HT-29 (cell line): ENCODE measurements at regions not wholly inside any gene's neighbourhood (a gene's known extent, or its start where the extent isn't known, plus 50 kb on each side); places are given as distances from the start of the nearest gene placed in this dataset.

Source experiments
- DNase-seq: peaks from one replicate; pipeline ENCODE4 v3.0.0-alpha.2; 2015; ENCODE audit warnings: low spot score

DNA sequence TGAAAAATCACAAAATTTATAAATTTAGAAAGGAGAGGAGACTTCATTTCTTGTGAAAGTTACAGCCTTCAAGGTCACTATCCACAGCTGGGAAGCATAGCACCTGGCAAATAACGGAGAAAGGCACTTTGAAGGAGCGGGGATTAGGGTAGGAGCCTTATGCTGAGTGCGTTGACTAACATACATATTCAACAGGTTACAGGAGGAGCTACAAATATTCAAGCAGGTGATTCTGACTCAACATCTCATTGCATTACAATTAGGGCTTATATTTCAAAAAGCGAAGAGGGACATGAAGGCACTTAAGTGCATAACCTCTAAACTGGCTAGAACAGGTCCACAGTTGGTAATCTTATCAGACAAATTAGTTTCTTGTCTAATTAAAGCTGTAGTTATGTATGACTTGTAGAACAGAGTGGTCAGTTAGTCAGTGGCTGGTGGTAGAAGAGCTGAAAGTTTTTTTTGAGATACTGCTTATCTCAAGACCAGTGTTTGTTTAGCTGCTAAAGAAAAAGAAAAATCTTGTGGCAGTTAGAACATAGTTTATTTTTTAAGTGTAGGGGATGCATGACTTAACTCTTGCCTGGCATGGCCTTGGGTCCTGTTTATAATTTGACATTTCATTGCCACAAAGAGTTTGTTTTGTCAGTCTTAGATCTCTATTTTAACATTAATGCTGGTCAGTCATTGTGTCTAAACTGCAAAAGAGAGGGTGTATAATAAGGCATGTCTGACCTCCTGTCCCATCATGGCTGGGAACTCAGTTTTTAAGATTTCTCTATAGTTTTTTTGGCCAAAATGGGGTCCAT, 311.5 kb downstream of the DUSP10 start:
- DNase-seq: no peak

DNA sequence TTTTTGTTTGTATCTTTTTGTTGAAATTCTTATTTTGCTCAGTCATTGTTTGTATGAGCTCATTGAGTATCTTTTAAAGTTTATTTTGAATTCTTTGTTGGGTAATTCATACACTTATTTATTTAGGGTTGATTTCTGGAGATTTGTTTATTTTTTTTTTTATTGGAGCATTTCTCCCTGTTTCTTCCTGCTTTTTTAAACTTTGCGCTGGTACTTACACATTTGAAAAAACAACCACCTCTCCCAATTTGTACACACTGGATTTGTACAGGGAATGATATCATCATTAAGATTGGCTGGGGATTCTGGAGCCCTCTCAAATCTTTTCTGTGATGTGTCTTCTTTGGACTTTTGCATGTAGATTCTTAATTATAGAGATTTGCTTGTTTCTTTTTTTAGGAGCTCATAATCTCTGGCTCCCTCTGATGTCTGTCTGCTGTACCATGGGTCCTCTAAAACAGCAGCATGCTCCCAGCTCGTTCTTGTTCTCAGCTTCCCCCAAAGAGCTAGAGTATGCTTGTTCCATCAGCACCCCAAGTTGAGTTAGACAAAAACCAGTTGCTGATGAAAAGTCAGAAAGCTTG, 310.7 kb downstream of the DUSP10 start:
- no peak for DNase-seq

DNA sequence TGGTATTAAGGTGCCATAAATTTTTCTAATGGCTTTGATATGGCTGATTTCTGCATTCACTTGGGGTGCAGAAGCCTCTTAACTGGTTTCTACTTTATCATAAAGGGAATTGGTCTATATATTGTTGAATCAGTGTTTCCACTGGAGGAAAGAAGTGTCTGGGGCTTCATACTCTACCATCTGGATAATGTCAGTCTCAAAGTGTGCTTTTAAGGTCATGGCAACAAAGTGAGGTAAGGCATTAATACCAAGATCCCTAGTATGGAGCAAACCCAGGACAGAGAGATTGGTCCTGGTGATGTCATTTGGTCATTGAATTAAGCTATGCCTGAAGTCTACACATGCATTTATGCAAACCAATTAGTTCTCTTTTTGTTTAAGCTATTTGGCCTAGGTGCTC, 309.9 kb downstream of the DUSP10 start:
- DNase-seq: no peak

DNA sequence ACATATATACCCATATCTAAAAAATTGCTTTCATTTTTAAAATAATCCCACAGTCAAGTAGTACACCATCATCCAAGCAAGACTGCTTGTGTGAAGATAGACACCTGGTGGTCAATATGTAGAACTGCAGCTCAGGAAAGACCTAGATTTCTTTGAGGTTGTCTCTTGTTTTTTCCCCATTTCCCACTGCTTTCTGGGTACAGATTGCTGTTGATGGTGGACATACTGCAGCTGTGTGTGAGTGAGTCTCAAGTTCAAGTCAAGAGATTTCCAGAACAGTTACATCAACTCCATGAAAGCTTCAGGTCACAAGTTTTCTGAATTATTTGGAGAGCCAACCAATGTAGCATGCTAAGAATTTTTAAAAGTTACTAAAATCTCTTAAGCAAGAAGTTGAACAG, 306.4 kb downstream of the DUSP10 start:
- DNase-seq: peak; percentile 31

DNA sequence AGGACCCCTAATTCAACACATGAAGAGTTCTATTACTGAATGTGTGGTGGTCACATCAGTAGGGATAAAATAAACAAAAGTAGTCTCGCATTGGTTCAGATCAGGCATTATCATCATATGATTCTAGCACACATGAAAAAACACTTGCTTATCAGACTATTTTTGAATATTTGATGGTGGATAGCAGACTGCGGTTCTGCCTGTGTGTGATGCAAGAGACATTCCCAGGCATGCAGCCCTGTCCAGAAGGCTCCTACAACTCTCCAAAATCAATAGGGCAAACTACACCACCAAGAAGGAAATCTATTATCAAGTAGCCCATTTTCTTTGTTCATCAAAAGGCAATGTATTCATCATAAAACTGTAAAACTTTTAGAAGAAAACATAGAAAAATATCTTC, 304.7 kb downstream of the DUSP10 start:
- DNase-seq: no peak

DNA sequence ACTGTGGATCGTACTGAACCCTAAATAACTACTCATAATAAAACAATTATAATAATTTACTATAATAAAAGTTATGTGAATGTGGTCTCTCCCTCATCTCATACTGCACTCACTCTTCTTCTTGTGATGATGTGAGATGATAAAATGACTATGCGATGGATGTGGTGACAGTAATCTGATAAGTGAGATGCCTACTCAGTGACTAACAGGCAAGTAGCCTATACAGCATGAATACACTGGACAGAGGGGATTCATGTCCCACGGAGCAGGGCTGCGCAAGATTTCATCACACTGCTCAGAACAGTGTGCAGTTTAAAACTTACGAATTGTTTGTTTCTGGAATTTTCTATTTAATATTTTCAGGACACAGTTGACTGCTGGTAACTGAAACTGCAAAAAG, 304.0 kb downstream of the DUSP10 start:
- DNase-seq: no peak

DNA sequence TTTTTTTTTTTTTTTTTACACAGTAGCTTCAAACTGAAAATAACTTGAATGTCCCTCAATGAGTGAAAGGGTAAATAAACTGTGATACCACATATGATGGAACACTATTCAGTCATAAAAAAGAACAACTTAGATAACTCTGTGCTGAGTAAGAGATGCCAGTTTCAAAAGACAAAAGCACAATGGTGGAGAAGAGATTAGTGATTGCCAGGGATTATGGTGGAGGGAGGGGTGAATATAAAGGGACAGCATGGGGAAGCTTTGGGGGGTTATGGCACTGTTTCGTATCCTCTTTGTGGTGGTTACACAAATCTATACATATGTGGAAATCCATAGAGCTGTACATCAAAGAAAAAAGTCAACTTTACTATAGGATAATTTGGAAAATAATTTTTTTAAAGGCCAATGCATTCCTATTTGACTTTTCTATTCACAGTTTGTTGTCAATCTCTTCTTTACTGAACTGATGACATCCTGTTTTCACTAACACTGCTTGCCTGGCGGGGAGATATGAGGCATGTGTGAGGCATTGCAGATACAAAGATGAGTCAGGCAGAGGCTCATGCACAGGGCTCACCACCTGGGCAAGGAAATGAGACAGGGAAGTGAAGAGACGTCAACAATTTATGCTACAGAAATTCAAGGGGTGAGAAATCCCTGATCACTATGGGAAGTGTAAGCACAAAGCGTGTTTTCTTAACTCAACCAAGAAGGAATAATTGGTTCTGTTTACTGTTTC, 302.7 kb downstream of the DUSP10 start:
- peak; percentile 4 for DNase-seq

DNA sequence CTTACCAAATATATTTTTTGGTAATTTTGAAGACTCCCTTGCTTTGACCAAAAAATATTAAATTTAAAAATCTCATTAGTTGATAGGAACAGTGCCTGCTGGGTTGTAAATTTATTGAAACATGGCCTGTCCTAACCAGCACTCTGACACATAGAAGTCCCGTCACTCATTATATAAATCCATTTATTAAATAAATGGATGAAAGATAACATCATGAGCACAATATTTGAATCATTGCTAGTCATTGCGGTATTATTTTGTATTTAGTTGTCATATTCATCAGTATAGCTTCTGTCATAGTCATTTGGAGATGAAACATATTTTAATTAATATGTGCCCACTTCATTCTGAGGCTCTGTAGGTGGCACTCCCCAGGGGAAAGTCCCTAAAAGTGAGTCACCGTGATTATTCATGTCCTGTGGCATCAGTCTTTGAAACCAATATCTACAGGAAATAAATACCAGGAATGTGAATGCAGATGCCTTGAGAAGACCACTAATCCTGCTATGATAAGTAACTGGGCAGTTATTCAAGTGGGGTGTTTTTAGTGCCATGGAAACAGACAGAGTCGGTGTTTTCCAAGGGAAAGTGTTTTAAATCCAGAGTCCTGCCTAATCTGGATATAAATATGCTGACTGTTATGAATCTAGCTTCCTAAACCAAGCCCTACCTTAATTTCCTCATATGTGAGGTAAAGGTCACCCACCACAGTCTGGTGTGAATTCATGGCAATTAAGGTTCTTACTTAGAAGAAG, 302.0 kb downstream of the DUSP10 start:
- DNase-seq: peak; percentile 44

DNA sequence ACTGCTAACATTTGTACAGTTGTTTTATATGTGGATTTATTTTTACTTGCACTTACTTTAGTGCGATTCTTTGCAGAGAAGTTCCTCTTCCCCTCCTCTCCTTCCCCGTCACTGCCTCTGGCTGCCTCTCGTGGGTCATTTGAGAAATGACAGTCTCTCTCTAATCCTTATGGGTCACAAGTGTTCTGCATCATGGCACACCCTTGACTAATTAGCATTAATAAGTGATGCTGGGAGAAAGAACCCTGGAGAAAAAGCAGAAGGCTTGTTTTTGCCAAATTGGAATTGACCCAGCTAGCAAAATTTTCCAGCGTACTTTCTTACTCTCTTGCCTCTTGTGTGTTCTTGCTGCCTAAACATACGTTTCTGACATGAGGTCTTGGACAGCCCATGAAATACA, 301.2 kb downstream of the DUSP10 start:
- no peak for DNase-seq

DNA sequence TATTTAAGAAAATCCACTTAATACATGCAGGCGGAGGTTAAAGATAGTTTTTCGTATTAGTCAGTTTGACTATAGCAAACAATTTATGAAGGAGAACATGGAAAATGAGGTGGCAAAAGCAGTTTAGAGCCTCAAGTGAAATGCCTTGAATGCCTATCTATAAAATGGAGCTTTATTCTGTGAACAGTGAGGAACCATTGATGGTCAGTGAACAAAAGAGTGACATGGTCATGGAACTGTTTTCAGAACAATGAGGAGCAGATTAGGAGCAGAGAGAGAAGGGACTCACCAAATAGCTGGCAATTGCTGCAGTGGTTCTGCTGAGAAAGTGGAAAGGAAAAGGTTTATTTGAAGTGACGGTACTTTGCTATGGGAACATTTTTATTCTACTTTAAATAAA, 299.8 kb downstream of the DUSP10 start:
- no peak for DNase-seq

DNA sequence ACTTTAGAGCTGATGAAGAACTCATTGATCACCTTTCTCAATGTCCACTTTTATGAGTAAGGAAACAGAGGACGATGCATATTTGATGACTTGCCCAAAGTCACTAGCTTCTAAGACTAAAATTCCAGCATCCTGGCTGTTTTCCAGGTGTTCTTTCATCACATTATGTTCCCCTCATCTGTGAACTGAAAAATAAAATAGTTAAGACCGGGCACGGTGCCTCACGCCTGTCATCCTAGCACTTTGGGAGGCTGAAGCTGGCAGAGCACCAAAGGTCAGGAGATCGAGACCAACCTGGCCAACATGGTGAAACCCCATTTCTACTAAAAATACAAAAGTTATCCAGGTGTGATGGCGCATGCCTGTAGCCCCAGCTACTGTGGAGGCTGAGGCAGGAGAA, 297.5 kb downstream of the DUSP10 start:
- no peak for DNase-seq

DNA sequence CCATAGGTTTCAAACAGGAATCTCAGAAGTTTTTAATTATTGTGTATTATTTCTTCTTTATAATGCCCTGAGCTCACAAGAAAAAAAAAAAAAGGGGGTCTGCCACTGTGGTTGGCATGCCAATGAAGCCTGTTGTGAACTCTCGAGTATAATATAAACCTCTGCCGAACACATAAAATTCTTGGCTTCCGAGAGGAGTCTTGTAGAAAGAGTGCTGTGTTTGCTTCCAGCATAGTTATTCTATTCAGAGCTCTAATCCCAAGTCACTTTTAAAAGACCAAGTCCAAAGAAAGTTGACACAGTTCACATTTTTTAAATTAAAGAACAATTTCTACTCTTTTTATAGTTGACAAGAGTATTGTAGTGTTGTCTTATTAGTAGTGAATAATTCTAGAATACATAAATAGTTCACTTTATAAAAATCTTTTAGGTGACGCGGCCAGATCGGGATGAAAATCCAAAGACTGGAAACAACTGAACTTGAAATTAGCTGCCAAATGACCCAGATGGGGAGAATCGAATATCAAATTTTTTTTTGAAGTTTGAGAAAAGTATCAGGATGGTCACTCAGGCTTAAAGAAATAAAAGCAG, 293.2 kb downstream of the DUSP10 start:
- DNase-seq: no peak

DNA sequence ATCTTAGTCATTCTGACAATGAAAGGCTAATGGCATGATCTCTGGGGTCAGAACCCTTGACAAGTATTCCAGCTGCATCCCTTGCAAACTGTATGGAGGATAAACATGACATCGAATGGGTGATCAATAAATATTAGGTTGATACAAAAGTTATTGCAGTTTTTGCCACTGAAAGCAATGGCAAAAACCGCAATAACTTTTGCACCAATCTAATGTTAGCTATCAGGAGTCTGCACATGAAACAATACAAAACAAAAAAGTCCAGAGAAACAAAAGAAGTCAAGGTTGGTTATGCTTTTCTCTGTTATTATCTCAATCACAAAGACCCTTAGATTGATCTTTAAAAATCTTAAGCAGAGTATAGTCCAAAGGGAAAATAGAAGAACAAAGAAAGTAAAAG, 292.7 kb downstream of the DUSP10 start:
- DNase-seq: no peak

DNA sequence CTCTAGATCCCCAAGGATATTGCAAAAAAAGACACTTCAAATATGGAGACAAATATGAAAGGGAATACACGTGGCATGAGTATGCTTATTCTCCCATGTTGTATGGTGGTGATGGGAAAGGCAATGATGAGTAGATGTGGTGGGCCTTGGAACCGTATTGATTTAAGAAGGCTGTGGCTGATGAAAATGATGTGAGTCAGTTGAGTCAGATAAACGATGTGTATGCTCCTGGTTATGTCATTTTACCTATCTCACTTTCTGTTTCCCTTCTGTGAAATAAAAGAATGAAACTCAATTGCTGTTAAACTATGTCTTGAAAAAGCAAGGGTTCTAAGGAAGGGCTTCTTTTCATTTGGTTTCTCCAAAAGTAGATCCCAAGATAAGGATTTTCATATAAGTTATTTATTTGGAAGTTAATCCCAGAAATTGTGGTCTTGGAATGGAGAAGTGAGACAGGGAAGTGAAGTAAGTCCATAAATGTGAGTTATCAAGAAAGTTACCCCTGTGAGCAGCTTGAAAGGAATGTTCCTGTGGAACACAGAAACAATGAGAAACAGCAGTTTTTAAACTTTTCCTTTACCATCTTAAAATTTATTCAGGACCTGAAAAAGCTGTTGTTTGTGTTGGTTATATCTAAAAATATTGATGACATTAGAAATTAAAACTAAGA, 292.0 kb downstream of the DUSP10 start:
- DNase-seq: no peak

DNA sequence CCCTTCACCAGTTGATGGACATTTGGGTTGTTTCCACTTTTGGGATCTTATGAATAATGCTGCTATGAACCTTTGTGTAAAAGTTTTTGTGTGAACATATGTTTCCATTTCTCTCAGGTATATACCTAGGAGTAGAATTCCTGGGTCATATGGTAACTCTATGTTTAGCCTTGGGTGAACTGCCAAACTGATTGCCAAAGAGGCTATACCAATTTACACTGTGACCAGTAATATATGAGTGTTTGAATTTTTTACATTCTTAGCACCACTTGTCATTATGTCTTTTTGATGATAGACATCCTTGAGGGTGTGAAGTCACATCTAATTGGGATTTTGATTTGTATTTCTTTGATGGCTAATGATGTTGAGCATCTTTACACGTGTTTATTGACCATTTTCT, 290.1 kb downstream of the DUSP10 start:
- DNase-seq: no peak

DNA sequence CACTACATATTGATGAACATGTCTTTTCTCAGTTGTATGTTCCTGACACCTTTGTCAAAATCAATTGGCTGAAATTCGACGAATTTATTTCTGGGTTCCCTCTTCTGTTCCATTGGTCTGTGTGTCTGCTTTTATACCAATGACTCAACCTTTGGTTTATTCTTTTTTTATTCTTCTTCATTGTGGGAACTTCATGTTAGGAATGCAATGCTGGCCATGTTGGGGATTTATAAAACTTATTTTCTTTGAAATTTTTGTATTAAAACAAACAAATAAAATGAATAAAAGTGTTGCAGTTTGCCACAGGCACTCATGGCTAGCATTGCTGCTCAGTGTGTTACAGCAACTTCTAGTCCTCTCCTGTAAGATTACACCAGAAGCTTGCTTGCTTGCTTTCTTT, 287.8 kb downstream of the DUSP10 start:
- no peak for DNase-seq

DNA sequence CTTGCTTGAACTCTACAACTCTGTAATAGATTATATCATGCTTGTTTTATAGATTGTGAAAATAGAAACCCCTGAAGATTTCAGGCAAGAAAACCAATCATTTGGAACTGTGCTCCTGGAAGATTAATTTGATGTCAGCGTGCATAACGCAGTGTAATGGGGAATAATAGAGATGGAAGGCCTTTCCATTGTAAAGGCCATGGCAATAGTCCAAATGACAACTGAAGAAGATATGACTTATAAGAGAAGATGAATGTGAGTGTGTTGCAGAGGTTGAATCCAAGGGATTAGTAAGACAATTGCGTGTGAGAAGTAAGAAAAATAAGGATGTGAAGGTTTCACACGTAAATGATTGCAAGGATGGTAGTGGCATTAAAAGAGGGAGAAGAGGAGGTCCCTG, 285.0 kb downstream of the DUSP10 start:
- no peak for DNase-seq

DNA sequence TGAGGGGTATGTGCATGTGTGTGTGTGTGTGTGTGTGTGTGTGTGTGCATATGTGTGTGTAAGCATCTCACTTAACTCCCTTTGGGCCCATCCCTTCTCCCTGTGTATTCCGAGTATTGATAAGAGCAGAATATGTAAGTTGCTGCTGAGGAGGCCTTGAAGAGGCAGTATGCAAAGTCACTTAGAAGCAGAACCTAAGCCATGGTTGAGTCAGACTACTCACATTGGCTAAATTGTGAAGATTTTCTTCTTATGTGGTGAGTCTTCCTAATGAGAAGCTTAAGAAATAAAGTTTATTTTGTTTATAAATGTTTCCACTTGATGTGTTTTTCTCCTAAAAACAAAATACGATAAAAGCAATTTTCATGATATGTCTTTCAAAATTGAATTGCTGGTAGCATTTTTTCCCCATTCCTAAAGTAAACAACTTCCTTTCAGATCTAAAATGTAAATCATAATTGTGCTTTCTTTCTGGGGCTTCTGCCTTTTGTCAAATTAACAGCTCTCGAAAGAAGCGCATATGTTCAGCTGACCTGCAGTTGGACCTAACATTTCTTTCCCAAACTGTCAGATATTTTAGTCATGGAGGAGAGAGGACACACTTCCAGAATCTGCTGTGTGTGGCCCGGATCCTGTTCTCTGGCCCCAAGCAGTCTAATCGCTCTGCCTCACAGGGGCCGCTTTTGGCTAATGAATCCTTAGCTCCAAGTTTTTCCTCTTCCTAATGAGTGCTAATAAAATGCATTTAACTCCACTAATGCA, 284.0 kb downstream of the DUSP10 start:
- no peak for DNase-seq

DNA sequence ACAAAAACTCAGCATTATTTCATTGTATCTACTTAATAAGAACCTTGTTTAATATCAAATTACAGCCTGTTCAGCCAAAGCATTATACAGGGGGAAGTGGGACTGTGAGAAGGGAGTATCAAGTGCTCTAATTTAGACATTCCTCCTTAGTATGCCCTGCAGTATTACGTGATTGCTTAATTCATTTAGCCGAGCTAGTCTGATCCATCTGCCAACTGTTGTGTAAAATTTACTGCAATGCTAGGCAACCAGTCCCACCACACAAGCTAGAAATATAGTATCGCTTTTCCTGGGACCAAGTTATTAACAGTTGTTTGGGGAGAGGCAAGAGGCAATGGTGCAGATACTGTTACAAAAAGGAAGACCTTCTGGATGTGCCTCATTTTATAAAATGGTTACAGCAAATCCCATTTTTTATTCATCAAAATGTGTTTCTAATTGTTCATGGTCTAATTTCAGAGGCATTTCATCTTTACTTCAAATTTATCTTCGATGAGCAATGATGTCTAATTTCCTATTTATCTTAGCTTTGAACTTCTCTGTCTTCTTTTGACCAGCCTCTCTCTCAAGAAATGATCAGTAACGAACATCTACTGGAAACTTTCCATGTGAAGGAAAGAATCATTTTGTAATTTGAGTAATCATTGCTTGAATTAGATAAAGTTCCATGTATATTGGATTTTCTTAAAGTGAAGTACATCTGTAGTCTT, 283.3 kb downstream of the DUSP10 start:
- no peak for DNase-seq

DNA sequence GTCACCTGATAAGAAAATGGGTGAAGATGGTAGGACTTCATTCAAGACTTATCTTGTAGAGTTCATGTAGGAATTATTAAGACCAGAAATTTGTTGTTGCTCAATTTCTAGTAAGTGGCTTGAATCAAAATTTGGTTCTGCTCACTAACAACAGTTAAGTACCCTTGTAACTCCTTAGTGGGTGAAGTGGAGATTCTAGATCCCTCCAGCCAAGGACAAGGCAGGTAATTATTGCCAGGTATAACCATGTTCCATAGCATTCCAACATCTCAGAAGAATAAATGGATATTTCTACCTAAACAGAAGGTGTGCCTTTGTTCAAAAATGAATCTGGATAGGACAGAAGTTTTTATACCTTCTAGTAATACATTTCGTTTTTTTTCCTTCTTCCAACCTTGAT, 282.3 kb downstream of the DUSP10 start:
- no peak for DNase-seq
